IPS DF 19.7 (cell line): ENCODE measurements at regions not wholly inside any gene's neighbourhood (a gene's known extent, or its start where the extent isn't known, plus 50 kb on each side); places are given as distances from the start of the nearest gene placed in this dataset.
"Not testable (repeated sequence)": the region's sequence is repeated elsewhere in the genome, so short reads cannot be mapped to it uniquely, and the experiment has no call there.

ENCODE experiments used
- DNase-seq: peaks from one replicate; pipeline ENCODE4 v3.0.0-alpha.2; 2013; ENCODE audit warnings: low read depth, low spot score

- DNase-seq, result no peak
Measured at GRCh38 chr6:67102743-67103142, 1395.7 kb upstream of the EYS start.

GRCh38 chr6:67095618-67096226, 1388.7 kb upstream of the EYS start:
- DNase-seq, result not testable (repeated sequence)

- no peak for DNase-seq
Measured at GRCh38 chr6:67094431-67094946, 1387.5 kb upstream of the EYS start.

- no peak for DNase-seq
Measured at GRCh38 chr6:67073938-67074337, 1366.9 kb upstream of the EYS start.

- no peak for DNase-seq
Measured at GRCh38 chr6:67068781-67069180, 1361.8 kb upstream of the EYS start.

- no peak for DNase-seq
Measured at GRCh38 chr6:67064323-67064722, 1357.3 kb upstream of the EYS start.

GRCh38 chr6:67047996-67048395, 1341.0 kb upstream of the EYS start:
- no peak for DNase-seq

GRCh38 chr6:67045076-67045475, 1338.0 kb upstream of the EYS start:
- DNase-seq, result no peak

GRCh38 chr6:67031451-67031850, 1324.4 kb upstream of the EYS start:
- no peak for DNase-seq

- DNase-seq, result no peak
Measured at GRCh38 chr6:67030861-67031260, 1323.8 kb upstream of the EYS start.

- no peak for DNase-seq
Measured at GRCh38 chr6:67016921-67017460, 1310.0 kb upstream of the EYS start.

- DNase-seq, result no peak
Measured at GRCh38 chr6:67011441-67011840, 1304.4 kb upstream of the EYS start.

- DNase-seq, result no peak
Measured at GRCh38 chr6:67009818-67010217, 1302.8 kb upstream of the EYS start.

GRCh38 chr6:67003844-67004243, 1296.8 kb upstream of the EYS start:
- DNase-seq, result no peak

GRCh38 chr6:67000121-67000520, 1293.1 kb upstream of the EYS start:
- no peak for DNase-seq

- DNase-seq, result not testable (repeated sequence)
Measured at GRCh38 chr6:66997579-66997978, 1290.6 kb upstream of the EYS start.

GRCh38 chr6:66995669-66996068, 1288.6 kb upstream of the EYS start:
- no peak for DNase-seq

- DNase-seq, result not testable (repeated sequence)
Measured at GRCh38 chr6:66993708-66994107, 1286.7 kb upstream of the EYS start.

GRCh38 chr6:66993272-66993671, 1286.2 kb upstream of the EYS start:
- DNase-seq, result no peak

- no peak for DNase-seq
Measured at GRCh38 chr6:66992660-66993059, 1285.6 kb upstream of the EYS start.

- DNase-seq, result no peak
Measured at GRCh38 chr6:66986940-66987339, 1279.9 kb upstream of the EYS start.

- DNase-seq, result no peak
Measured at GRCh38 chr6:66985816-66986215, 1278.8 kb upstream of the EYS start.

GRCh38 chr6:66970373-66970772, 1263.3 kb upstream of the EYS start:
- DNase-seq, result no peak

GRCh38 chr6:66965227-66965626, 1258.2 kb upstream of the EYS start:
- no peak for DNase-seq
